ENCODE measurements at regions not wholly inside any gene's neighbourhood (a gene's known extent, or its start where the extent isn't known, plus 50 kb on each side); places are given as distances from the start of the nearest gene placed in this dataset.

DNA sequence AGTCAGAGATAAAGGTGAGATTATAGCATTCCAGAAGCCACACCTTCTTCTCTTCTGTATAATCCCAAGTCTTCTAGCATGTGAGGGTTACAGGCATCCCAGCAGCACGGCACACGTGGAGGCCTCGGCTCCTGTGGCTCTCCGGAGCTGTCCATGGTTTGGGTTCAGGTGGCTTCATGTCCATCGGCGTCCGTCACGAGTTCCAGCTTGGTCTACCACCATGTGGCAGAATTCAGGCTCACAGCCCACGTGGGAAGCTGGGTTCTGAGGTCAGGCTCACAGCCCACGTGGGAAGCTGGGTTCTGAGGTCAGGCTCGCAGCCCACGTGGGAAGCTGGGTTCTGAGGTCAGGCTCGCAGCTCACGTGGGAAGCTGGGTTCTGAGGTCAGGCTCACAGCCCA is 378.3 kb upstream of the SALL3 start:
- TF ChIP-seq POLR2A (IDR thresholded peaks at IDR 0.05): no peak
- TF ChIP-seq, protein P1, sequence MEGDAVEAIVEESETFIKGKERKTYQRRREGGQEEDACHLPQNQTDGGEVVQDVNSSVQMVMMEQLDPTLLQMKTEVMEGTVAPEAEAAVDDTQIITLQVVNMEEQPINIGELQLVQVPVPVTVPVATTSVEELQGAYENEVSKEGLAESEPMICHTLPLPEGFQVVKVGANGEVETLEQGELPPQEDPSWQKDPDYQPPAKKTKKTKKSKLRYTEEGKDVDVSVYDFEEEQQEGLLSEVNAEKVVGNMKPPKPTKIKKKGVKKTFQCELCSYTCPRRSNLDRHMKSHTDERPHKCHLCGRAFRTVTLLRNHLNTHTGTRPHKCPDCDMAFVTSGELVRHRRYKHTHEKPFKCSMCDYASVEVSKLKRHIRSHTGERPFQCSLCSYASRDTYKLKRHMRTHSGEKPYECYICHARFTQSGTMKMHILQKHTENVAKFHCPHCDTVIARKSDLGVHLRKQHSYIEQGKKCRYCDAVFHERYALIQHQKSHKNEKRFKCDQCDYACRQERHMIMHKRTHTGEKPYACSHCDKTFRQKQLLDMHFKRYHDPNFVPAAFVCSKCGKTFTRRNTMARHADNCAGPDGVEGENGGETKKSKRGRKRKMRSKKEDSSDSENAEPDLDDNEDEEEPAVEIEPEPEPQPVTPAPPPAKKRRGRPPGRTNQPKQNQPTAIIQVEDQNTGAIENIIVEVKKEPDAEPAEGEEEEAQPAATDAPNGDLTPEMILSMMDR (IDR thresholded peaks at IDR 0.05): no peak
